HK-2 (cell line): ENCODE measurements at regions not wholly inside any gene's neighbourhood (a gene's known extent, or its start where the extent isn't known, plus 50 kb on each side); places are given as distances from the start of the nearest gene placed in this dataset.
"Not testable (repeated sequence)": the region's sequence is repeated elsewhere in the genome, so short reads cannot be mapped to it uniquely, and the experiment has no call there.

Source experiments
- DNase-seq: peaks from one replicate; pipeline ENCODE4 v3.0.0-alpha.2; 2018; ENCODE audit not compliant: unreplicated experiment

DNA sequence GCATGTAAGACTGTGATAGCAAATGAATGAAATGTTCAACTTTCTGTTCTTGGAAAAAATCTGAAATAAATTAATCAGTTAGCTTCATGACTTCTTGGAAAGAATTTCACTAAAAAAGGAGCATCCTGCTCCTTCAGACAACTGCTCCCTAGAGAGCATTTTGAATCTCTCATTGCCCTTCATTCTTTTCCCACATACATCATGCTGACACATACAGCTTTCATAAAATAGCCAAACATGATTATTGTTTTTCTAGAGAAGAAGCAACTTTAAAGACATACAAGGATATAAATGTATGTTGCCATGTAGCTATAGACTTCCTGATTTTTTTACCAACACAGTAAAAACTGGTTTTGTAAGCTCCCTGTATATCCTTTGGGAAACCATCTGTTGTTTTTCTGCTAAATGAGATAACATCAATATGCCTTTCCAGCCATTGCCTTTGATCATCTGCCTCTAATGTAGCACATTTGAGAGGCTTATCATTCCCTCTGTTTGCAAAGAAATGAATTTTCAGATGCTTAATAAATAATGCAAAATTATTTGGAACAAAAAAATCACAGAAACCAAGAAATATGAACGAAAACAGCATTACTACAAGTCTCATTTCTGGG, 248.2 kb upstream of the GPR149 start:
- DNase-seq, result no peak

DNA sequence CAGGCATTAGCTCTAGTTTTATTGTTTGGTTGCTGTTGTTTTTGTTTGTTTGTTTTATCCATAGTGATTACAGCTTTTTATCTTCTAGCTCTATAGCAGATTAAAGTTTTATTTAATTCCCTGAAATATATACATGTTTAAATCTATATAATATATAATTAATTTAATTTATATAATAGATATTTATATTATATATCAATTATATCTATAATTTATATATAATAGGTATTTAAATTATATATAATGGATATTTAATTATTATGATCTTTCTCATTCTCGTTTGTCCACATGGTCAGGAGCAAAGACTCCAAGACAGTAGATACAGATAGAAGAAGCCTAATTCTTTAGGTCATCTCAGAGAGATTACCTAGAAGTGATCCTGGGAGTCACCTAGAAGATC, 238.8 kb upstream of the GPR149 start:
- DNase-seq, result no peak

DNA sequence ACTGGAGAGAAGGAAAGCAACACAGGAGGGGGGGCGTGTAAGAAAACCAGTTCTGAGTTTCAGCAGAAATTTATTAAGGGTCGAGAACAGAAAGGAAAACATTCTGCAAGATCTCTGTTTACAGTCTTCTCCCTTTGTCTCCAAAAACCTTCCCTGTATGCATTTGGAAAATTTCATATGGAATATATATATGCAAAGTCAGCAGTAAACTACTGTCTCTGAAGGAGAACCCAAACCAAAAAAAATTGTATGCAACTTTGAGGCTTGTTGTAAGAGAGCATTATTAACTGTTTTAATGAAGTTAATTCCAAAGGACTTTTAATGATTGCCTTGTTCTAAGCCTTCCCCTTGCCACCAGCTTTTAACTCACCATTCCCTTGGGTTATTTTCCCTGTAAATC, 238.2 kb upstream of the GPR149 start:
- DNase-seq, result no peak

DNA sequence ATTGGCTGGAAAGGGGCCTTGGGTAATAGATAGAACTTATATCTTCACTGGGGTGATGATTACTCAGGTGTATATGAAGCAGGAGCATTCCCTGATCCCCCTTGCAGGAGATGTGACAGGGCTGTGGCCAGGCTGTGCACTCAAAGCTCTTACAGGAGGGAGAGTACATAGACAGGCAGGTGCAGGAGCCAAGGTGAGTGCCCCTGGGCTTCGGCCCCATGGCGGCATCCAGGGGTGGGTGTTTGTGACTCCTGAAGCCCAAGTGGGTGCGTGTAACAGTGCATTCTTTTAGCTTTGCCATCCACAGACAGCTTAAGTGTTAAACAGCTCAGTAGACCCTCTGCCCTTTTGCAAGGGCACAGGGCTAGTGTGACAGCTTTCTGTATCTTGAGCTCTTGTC, 236.6 kb upstream of the GPR149 start:
- DNase-seq, result no peak

DNA sequence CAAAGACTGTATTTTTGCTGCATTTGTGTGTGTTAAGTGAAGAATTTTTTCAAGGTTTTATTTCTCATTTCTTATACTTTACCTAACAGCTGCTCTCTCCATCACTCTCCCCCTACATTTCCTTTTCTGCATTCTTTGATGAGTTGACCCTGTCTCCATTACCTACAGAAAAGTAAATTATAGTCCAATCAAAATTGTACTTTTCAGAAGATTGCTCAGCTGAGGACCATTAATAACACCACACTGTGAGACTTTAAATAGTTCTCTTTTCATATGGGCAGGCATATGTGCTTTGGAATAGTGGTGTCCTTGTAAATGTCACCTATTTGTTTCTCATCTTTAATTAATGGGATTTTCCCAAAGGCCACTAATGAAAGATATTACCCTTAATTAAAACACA, 234.7 kb upstream of the GPR149 start:
- no peak for DNase-seq

DNA sequence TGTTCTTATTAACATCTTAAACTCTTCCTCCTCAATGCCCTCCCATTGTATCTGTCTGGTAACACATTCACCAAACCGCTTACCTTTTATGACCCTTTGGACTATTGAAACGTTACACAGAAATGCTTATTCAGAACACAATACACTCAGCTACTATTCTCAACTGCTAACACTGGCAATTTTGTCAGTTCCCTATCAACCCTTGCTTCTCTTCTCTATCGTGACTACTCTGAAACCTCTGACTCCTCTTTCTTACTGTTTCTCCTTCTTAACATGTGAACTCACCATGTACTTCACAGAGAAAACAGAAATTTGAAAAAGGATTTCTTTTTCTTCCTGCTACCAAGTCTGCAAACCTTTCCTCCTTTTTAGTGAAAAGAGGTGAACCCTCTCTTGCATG, 232.9 kb upstream of the GPR149 start:
- DNase-seq, result no peak

DNA sequence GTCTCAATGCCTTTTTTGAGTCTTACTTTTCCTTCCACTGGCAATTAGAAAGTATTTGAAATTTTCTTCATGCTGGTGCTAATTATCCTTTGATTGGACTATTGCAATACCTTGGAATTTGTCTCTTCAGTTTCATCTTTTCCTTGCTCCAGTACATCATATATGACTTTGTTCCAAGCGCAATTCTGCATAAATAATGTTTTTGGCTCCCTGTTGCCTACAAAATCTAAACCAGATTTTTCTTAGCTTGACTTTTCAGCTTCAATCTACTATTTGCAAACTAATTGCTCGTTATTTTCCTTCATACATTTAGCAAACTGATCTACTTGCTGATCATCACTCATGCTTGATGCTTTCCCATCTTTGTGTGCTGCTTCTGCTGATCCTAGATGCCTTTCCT, 230.8 kb upstream of the GPR149 start:
- no peak for DNase-seq

DNA sequence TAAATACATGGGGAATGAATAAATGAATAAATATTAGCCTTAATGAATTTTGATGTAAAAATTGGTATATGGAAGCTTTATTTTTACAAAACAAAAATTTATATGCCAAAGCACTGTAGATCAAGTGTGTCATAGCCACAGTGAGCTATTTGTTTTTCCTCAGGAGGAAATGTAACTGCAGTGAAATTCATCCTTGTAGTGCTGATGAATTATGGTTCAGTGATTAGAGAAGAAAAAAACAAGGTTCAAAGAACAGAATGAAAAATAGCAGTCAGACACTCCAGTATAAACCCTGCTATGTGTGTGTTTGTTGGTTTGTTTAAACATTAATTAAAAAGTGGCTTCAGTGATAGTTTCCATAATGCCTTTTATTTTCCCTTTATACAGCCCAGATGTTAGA, 228.0 kb upstream of the GPR149 start:
- DNase-seq, result no peak

DNA sequence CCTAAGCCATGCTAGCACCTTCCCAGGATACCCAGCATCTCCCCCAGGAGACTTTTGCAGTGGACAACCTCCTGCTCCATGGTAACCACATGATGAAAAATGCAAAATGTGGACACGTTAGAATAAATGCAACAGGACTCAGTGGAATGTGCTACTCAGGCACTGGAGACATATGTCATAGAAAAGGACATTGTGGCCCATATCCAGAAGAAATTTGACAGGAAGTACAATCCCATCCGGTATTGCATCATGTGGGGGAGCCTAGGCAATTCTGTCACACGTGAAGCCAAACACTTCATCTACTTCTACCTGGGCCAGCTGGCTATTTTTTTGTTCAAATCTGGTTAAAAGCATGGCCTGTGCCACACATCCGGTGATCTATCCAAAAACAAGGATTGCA, 227.2 kb upstream of the GPR149 start:
- no peak for DNase-seq

DNA sequence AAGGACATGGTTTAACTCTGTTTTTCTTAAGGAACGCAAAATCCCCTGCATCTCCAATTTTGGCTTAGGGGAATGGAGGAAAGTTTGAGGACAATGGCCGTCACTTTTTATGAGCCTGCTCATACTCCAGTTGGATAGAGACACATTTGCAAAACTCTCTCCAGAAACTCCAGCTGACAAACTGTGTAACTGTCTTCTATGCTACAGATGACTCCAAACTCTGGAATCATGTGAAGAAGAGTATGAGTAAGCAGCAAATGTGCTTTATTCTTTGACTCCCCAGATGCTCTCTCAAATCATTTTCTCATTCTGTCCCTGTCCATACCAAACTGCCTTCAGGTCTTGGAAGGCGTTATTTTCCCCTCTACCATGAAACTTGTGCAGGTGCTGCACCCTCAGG, 226.5 kb upstream of the GPR149 start:
- DNase-seq, result no peak

DNA sequence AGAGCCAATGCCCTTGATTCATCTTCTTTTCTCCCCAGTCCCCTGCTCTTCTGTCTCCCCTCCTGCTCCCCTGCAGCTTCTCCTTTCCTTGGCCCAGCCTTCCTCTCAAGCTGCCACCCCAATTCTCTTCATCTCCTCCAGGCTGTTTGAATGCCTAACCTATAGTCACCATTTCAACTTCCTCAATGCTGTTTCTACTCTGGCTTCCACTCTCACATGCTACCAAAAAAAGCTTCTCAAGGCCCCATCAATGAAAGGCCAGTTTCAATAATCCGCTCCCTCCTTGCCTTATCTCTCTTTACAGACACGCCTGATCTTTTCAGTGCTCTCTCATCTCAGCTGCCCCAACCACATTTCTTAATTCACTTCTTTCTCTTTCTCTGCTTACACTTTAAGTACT, 212.2 kb upstream of the GPR149 start:
- DNase-seq, result no peak

DNA sequence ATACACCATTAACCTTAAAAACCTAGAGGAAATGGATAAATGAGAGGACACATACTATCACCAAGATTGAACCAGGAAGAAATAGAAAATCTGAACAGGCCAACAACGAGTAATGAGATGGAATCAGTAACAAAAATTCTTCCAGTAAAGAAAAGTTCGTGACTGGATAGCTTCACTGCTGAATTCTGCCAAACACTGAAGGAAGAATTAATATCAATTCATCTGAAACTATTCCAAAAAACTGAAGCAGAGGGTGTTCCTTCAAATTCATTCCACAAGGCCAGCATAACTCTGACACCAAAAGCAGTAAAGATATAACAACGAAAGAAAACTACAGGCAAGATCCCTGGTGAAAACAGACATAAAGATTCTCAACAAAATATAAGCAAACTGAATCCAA, 195.8 kb upstream of the GPR149 start:
- no peak for DNase-seq

DNA sequence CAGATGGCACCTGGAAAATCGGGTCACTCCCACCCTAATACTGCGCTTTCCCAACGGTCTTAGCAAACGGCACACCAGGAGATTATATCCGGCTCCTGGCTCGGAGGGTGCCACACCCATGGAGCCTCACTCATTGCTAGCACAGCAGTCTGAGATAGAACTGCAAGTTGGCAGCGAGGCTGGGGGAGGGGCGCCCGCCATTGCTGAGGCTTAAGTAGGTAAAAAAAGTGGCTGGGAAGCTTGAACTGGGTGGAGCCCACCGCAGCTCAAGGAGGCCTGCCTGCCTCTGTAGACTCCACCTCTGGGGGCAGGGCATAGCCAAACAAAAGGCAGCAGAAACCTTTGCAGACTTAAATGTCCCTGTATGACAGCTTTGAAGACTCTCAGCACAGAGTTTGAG, 189.6 kb upstream of the GPR149 start:
- not testable (repeated sequence) for DNase-seq

DNA sequence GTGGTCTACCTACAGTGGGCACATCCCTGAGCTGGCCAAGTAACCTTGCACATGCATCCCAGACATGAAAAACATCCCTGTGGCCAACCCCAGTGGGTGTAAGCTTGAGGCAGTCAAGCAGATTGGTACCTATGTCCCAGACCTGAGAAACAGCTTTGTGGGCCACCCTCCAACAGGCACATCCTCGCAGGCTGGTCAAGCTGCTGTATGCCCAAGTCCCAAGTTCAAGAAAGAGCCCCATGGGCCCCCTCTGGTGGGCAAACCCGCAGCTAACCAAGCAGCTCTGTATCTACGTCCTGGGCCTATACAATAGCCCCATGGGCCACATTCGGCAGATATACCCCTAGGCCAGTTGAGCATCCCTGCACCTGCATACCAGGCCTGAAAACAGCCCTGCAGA, 186.3 kb upstream of the GPR149 start:
- DNase-seq, result no peak

DNA sequence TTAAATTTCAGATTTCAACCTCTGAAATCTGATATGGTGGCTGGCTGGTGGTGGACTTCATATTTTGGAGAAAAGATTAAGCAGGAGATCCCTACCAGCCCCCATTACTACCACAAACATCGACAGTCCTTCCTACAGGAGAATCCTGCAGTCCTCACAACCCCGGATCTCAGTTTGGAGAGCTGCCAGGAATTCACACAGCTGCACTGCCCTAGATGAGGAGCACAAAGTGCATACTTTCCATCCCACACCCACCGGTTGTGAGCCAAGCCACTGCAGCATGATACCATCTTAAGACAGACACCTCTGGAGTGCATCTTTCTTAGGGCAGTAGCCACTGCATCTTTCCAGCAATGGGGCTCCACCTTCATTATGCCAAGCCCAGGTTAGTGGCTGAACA, 185.5 kb upstream of the GPR149 start:
- no peak for DNase-seq

DNA sequence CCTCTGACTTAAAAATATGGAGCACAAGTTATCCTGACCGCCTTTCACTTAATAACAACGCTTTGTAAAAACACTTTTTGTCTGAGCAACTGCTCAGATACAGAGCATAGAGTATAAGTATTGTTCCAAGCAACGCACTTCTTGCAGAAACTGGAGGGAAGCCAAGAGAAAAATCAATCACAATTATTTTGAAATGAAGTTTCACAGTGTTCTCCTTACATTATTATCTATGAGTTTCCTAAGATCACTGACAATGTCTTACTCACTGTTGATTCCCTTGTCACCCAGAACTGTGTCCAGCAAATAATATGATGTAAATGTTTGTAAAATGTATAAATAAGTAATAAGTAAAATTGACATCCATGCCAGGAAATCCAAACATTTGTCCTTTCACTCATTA, 184.6 kb upstream of the GPR149 start:
- DNase-seq, result no peak

DNA sequence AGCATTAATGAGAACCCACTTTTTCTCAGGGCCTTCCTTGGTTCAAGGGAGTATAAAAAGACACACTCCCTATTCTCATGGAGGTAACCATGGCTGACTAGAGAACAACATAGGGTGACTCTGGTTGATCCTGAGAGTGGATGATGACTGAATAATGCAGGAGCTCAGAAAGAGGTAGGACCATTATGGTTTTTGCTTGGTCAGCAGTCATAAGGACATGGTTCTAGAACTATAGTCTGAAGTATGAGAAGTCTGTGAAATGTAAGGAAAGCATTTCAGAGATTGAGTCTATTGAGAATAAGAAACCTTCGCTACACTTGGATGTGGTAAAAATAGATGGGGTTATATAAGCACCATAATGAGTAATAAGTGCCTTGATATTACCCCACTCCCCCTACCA, 184.1 kb upstream of the GPR149 start:
- no peak for DNase-seq

DNA sequence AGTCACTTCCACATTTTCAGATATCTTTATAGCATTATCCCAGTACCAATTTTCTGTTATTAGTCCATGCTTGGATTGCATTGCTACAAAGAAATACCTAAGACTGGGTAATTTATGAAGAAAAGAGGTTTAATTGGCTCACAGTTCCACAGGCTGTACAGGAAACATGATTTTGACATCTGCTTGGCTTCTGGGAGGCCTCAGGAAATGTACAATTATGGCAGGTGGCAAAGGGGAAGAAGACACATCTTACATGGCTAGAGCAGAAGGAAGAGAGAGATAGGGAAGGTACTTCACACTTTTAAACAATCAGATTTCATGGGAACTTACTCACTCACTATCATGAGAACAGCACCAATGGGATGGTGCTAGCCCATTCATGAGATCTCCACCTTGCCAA, 172.3 kb upstream of the GPR149 start:
- DNase-seq, result no peak

DNA sequence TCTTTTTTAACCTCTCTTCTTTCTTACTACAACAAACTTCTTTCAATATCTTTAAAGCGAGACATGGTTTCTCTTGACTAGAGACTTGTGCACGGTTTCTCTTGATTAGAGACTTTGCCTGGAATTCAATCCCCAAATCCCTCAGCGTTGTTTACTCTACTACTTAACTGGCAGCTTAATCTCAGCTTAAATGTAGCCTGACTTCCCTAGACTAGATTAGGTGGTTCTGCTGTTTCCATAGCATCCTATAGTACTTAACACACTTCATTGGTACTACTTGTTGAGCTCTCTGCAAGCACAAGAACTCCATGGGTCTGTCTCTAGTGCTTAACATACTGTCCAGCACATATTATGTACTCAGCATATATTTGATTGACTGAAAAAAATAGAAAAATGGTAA, 168.2 kb upstream of the GPR149 start:
- no peak for DNase-seq

DNA sequence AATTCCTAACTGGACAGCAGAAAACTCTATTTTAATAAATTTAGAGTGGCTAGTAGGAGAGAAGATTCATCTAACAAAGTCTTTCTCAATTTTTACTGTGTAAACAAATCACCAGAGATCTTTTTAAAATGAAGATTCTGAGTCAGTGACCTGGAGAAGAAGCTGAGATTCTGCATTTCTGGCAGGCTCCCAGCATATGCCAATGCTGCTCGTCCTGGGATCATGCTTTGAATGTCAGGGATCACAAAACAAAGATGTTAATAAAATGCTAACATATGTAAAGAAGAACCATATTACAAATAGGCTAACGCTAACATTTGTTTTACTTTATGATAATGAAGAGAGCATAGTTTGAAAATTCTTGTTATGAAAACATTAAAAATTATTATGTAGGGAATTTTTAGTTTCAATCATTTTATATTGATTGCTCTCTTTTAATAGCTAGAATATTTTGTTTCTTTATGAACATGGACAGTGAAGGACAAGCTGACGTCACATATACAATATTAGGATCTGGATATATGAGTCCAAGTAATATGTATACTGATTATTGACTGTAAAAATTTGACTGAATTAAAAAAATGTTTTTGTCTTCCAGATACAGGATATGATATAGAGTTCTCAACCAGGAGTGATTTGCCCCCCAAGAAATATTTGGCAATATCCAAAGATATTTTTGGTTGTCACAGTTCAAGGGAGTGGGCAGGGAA, 160.8 kb upstream of the GPR149 start:
- DNase-seq, result no peak

DNA sequence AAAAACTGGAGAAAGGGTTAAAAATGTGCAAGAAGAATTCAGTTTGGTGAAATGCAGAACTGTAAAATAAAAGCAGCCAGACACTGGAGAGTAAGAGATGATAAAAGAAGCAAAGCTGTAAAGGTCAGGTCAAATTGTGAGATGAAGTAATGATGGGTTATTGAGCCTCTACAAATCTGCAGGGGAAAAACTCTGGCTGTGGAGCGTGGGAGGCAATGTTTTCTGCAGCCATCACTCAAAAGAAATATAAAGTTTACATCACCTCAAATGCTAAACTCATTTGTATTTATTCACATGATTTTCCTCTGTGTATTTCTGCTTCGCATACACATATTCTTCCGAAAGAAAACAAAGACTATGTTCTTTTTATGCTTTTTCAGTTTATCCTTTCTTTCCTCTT, 158.8 kb upstream of the GPR149 start:
- DNase-seq, result no peak

DNA sequence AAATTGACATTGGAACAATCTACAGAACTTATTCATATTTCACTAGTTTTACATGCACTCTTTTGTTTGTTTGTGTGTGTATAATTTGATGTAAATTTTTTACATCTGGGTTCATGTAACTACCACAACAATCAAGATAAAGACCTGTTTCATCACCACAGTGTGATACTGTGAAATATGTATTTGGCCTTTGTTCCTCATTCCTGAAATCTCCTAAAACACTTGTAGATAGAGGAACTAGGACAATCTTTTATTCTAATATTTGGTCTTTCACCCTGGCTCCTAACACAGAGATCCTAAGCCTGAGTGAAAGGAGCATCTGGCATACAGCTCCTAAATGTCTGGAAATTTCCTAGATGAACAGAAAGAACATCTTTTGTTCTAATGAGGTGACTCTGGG, 155.0 kb upstream of the GPR149 start:
- DNase-seq, result no peak

DNA sequence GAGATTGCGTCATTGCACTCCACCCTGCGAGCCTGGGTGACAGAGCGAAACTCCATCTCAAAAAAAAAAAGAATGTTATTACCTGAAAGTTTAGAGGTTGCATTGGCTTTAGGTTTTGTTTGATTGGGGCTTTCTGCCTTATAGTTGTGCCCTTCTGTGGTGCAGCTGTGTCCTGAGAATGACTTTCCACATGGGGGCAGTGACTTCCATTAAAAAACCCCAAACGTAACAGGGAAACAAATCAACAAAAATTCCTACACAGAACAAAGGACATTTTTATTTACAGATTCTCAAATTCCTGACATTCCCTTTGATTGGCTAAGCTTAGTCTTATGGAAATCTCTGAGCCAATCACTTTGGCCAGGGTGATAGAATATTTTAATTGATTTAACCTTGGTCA, 154.1 kb upstream of the GPR149 start:
- no peak for DNase-seq

DNA sequence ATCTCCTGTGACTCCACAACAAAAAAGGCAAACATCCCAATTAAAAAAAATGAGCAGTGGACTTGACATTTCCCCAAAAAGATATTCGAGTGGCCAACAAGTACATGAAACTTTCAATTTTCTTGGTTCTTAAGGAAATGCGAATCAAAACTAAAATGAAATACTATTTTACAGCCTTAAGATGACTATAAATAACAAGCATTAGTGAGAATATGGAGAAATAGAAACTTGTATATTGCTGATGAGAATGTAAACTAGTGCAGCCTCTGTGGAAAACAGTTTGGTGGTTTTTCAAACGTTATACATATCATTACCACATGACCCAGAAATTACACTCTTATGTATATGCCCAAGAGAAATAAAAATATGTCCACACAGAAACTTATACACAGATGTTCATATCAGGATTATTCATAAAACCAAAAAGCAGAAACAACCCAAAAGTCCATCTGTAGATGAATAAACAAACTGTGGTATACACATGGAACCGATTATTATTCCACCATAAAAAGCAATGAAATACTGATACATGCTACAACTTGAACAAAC, 153.2 kb upstream of the GPR149 start:
- DNase-seq, result no peak
